ENCODE measurements at regions not wholly inside any gene's neighbourhood (a gene's known extent, or its start where the extent isn't known, plus 50 kb on each side); places are given as distances from the start of the nearest gene placed in this dataset.

- no peak for DNase-seq (ENCODE audit: low read depth)
- no peak for TF ChIP-seq CTCF (IDR thresholded peaks at IDR 0.05; ENCODE audit: control insufficient read depth, extremely low read depth, insufficient read depth)
Measured at GRCh38 chr5:74957029-74957784, 91.0 kb upstream of the FAM169A start.

GRCh38 chr5:74956278-74956677, 90.1 kb upstream of the FAM169A start:
- H3K4me3 ChIP-seq (ENCODE audit: low read depth, low read length): no peak overlapping the region
- DNase-seq (ENCODE audit: low read depth): no peak
- TF ChIP-seq CTCF (IDR thresholded peaks at IDR 0.05; ENCODE audit: control insufficient read depth, extremely low read depth, insufficient read depth): no peak

More at GRCh38 chr5:74957029-74957784, 91.0 kb upstream of the FAM169A start:
- H3K4me3 ChIP-seq (ENCODE audit: low read depth, low read length): no peak overlapping the region

GRCh38 chr5:74954919-74955318, 88.7 kb upstream of the FAM169A start:
- DNase-seq (ENCODE audit: low read depth): no peak
- TF ChIP-seq CTCF (IDR thresholded peaks at IDR 0.05; ENCODE audit: control insufficient read depth, extremely low read depth, insufficient read depth): no peak
- H3K4me3 ChIP-seq (ENCODE audit: low read depth, low read length): no peak overlapping the region

GRCh38 chr5:74953937-74954720, 87.9 kb upstream of the FAM169A start:
- no peak for DNase-seq (ENCODE audit: low read depth)
- no peak for TF ChIP-seq CTCF (IDR thresholded peaks at IDR 0.05; ENCODE audit: control insufficient read depth, extremely low read depth, insufficient read depth)

GRCh38 chr5:74953554-74953936, 87.4 kb upstream of the FAM169A start:
- DNase-seq (ENCODE audit: low read depth): no peak
- H3K4me3 ChIP-seq (ENCODE audit: low read depth, low read length): no peak overlapping the region
- TF ChIP-seq CTCF (IDR thresholded peaks at IDR 0.05; ENCODE audit: control insufficient read depth, extremely low read depth, insufficient read depth): no peak

More at GRCh38 chr5:74953937-74954720, 87.9 kb upstream of the FAM169A start:
- H3K4me3 ChIP-seq (ENCODE audit: low read depth, low read length): no peak overlapping the region

- no peak for DNase-seq (ENCODE audit: low read depth)
- no peak overlapping the region for H3K4me3 ChIP-seq (ENCODE audit: low read depth, low read length)
- TF ChIP-seq CTCF (IDR thresholded peaks at IDR 0.05; ENCODE audit: control insufficient read depth, extremely low read depth, insufficient read depth): no peak
Measured at GRCh38 chr5:74952406-74952805, 86.2 kb upstream of the FAM169A start.

Data from LNCaP clone FGC (cell line).